HG03520 (cell line): ENCODE measurements at regions not wholly inside any gene's neighbourhood (a gene's known extent, or its start where the extent isn't known, plus 50 kb on each side); places are given as distances from the start of the nearest gene placed in this dataset.

Source experiments
- ATAC-seq: cut with Tn5 transposase; IDR thresholded peaks from one replicate; pipeline ENCODE4 v1.9.1; 2021; ENCODE audit warnings: mild to moderate bottlenecking, moderate library complexity; ENCODE audit not compliant: unreplicated experiment

GRCh38 chr2:76274160-76274559 lies 563.4 kb upstream of the GCFC2 start:
- ATAC-seq, result no peak

GRCh38 chr2:76270096-76270710 lies 559.5 kb upstream of the GCFC2 start:
- ATAC-seq, result no peak

GRCh38 chr2:76268902-76269620 lies 558.3 kb upstream of the GCFC2 start:
- no peak for ATAC-seq

GRCh38 chr2:76268484-76268883 lies 557.8 kb upstream of the GCFC2 start:
- no peak for ATAC-seq

GRCh38 chr2:76257802-76258201 lies 547.1 kb upstream of the GCFC2 start:
- ATAC-seq, result no peak

- no peak for ATAC-seq
Observed at GRCh38 chr2:76256458-76257088, 545.9 kb upstream of the GCFC2 start.

DNA sequence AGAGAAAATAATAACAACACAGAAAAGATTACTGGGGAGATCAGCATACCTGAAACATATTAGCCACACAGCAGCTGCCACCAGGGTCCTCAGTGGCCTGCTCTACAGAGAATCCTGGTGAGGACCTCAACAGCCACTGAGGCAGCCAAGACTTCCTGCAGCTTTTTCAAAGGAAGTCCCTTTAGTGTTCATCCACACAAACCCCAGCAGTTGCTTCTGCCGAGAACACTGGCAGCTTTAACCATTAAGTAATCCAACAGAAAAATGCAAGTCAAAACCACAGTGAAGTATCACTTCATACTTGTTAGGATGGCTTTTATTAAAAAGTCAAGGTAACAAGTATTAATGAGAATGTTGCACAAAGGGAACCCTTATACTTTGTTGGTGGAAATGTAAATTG lies 542.0 kb upstream of the GCFC2 start:
- ATAC-seq, result no peak

DNA sequence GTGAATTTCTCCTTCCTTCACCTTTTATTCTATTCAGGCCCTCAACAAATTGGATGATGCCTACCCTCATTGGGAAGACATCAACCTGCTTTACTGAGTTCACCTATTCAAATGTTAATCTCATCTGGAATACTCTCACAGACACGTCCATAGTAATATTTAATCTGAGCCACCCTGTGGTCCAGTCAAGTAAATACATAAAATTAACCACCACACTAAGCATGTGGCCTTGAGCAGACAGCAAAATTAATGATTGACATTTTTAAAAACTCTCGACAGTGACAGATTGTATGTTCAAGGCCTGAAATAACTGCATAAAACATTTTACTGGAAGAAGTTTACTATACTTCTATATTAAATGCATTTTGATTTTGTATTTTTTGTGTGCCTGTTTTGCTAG lies 540.6 kb upstream of the GCFC2 start:
- ATAC-seq, result no peak

DNA sequence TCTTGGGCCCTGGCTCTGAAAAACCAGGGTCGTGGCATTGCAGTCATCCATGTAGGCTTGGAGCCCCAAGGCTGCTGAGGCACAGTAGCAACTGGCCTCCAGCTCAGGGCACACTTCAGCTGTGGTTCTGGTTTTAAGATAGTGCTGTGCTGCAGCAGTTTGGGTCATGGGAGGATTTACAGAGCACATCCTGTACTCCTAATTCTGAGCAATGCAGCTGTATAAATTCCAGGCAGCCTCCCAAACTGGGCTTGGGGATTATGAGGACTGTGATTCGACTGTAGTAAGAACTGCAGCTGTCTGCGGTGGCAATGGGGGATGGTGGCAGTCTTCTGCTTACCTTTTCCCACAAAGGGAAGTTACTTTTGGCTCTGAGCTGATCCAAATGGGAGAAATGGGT lies 536.3 kb upstream of the GCFC2 start:
- no peak for ATAC-seq

DNA sequence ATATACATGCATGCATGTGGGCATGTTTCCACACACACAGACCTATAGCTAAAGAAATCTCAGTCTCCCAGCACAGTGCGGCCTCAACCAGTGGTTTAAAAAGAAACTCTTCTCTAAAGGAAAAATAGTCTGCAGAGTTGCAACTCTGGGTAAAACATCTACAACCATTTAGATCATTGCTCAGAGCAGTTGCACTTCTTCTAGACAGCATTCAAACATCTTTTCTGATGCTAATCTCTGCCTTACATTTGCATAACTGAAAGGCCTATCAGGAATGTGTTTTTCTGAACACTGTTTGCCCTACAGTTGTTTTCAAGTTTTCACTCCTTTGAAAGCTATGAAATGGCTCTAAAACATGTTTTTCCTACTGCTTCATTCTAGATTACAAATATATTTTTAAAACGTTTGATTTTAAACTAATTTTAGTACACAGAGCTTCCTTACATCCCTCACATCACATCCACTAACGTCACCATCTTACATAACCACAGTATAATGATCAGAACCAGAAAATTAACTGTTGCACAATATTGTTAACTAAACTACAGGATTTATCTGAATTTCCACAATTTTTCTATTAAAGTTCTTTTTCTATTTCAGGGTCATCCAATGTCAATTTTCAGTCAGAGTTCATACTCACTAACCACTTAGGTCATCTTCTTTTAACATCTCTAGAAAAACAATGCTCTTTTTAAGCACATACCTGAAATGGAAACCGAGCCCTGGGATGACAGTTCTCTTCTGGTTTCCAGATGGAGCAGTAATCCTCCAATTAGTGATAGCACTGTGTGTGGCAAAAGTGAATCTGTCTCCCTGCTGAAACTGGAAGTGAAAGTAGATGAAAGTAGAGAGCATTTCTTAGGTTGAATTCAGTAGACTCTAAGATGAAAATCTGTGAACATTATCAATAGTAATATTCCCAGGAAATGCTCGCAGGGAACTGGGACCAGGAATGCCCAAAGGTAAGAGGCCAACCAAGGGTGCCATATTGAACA lies 501.6 kb upstream of the GCFC2 start:
- ATAC-seq, result no peak

GRCh38 chr2:76210551-76210950 lies 499.8 kb upstream of the GCFC2 start:
- ATAC-seq, result no peak

GRCh38 chr2:76204048-76204447 lies 493.3 kb upstream of the GCFC2 start:
- ATAC-seq, result no peak

DNA sequence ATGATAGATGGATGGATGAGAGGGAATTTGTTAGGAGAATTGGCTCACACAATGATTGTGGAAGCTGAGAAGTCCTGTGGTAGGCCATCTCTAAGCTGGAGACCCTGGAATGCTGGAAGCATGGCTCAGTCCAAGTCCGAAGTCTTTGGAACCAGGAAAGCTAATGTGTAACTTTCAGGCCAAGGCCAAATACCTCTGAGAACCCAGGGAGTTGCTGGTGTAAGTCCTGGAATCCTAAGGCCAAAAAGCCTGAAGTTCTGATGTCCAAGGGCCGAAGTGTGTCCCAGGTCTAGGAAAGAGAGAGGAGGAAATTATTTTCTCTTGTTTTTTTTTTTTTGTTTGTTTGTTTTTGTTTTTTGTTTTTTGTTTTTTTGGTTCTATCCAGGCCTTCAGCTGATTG lies 492.2 kb upstream of the GCFC2 start:
- ATAC-seq, result no peak

DNA sequence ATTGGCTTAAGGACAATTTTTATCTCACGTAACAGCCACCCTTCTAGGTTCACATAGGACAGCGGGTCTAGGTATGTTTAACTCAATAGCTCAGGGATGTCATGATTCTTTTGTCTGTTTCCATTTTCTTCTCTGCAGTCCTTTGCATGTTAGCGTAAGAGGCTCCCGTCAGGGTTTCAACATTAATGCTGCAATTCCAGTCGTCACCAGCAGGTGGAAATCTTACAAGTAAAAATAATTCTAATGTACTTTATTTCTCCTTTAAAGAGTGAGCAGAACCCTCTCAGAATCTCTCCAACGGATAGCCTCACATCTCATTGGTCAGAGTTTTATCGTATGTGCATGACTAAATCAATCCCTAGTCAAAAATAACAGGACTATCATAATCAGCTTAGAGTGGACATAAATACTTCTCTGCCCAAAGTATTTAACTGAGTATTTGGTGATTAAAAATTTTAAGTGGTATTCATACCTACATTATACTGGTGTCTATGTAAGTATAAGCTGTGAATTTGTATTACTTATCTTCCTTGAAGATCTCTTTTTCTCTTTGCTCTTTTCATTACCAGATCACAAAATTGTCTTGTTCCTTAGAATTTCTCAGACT lies 487.2 kb upstream of the GCFC2 start:
- ATAC-seq, result peak; percentile 71

DNA sequence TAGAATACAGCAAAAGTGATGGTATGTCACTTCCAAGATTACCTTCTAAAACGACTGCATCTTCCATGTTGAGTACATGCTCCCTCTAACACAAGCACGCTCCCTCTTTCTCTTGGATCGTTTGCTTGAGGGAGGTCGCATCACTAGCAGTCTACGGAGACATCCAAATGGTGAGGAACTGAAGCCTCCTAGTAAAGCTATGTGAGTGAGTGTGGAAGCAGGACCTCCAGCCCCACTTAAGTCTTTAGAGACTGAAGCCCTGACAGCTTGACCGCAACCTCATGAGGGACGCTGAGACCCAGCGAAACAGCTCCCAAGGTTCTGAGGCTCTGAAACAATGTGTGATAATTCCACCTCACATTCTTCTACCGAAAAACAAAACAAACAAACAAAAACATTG lies 486.7 kb upstream of the GCFC2 start:
- no peak for ATAC-seq

- no peak for ATAC-seq
Observed at GRCh38 chr2:76194031-76194775, 483.5 kb upstream of the GCFC2 start.

DNA sequence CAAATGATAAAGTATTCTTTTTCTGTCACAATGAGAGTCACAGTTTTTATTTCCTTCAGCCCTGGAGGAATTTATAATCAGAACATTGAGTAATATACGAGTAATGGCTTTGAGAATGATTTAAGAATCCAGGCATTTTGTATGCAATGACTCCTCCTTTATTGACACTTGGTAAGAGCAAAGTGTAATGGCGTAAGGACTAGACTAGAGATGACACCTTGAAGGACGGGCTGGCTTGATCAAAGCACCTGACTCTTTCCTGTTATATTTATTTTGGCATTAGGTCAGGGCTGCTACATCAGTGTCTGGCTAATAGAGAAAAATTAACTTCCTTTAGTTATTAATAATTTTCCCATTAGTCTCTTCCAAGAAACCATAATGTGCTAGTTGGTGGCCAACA lies 482.4 kb upstream of the GCFC2 start:
- ATAC-seq, result no peak

DNA sequence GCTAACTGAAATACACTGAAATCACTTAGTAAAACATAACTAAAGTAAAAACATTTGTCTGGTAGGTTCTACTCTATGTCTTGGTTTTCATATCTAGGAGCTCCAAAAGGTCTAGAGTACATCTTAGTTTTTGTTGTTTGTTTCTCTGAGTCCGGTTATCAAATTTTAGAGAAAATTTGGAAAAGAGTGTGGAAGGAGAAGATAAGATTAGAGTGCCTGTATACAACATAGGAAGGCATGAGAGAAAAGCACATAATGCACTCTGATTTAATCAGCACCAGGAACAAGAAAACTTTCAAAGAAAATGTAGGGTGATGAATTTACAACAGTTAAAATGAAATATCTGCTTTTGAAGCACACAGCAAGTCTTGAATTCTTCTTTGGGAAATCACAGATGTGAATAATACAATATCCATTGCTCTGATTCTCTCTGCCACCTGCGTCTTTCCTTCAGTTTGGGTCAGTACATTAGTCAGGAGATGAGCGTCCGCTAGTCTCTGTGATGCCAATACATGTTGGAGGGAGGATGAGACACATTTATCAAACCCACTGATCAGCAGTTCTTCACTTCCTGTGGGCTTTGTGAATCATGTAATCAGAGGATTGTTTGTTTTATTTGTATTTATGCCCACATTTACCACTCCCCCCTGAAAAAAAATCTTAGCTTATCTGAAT lies 477.8 kb upstream of the GCFC2 start:
- no peak for ATAC-seq

DNA sequence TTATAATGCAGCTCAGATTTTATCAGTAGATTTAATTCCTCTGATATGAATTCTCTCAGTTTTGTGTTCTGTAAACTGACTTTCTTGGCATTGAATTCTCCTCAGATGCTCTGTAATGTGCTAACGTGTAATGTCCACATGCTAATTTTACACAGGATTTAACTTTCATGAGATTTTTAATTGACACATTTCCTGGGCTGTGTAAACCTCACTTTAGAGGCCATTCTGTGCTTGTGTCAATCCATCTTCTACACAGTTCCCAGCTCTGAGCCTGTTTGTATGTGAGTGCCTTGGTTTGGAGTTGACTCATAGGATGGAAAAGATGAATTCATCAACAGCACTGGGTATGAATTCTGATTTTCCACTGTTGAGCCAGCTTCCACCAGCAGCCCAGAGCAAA lies 476.7 kb upstream of the GCFC2 start:
- ATAC-seq, result no peak

DNA sequence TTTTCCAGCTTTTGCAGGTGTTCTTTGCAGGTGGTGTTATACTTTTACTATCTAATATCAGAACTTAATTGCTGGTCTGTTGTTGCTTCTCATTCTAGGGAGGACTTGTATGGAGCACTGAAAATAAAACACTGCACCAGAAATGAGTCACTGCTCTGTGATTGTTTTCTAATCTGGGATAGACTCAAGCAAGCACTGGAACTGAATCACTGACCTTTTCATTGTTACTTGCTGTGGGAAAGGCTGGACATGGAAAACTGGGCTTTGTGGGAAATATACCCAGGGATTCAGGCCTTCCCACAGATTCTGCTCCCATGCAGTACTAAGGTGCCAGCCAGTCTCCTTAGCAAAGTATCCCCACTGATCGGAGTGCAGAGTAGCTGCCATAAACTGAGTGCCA lies 470.0 kb upstream of the GCFC2 start:
- ATAC-seq, result no peak
